Common myeloid progenitor, CD34-positive (primary cell): ENCODE measurements at regions not wholly inside any gene's neighbourhood (a gene's known extent, or its start where the extent isn't known, plus 50 kb on each side); places are given as distances from the start of the nearest gene placed in this dataset.

Experiments used
- CTCF ChIA-PET: fragments of 350-600 bp; sonication (Branson Sonifier 250); formaldehyde crosslinking; loops from one replicate; lab custom pipeline; 2021; ENCODE audit warnings: antibody characterized with exemption; lab: Charles Lee
- POLR2A ChIA-PET: fragments of 350-600 bp; sonication (Branson Sonifier 250); formaldehyde crosslinking; loops from one replicate; lab custom pipeline; 2021; ENCODE audit warnings: antibody characterized with exemption; lab: Charles Lee
- DNase-seq, 3 donors: peaks; one replicate each; pipeline versions ENCODE4 v3.0.0 to v3.0.0-alpha.2; 2013
- H3K27ac ChIP-seq, 2 experiments: 1 replicate in 1 of 2; 2 replicates in 1 of 2; pipeline ENCODE4 v1.7.0; 2013; ENCODE audit warnings: inconsistent platforms in 2 of 2, low read length in 2 of 2, mild to moderate bottlenecking in 2 of 2, low read depth in 1 of 2, moderate library complexity in 1 of 2; ENCODE audit not compliant: severe bottlenecking in 2 of 2, insufficient read depth in 1 of 2, poor library complexity in 1 of 2
- H3K27me3 ChIP-seq, 5 experiments: replicated peaks in 2 of 5; 1 replicate in 3 of 5; 2 replicates in 2 of 5; pipeline versions ENCODE4 v1.6.1 to v1.7.0; 2013; ENCODE audit warnings: low read length in 4 of 5, mild to moderate bottlenecking in 2 of 5, moderate library complexity in 2 of 5, inconsistent platforms in 1 of 5; ENCODE audit not compliant: insufficient read depth in 5 of 5, control insufficient read depth in 4 of 5
- H3K36me3 ChIP-seq, 4 experiments: 1 replicate in 2 of 4; 2 replicates in 2 of 4; pipeline versions ENCODE4 v1.6.1 to v1.7.0; 2013; ENCODE audit warnings: low read length in 3 of 4, control low read depth in 1 of 4, mild to moderate bottlenecking in 1 of 4; ENCODE audit not compliant: control insufficient read depth in 4 of 4, insufficient read depth in 4 of 4
- H3K4me1 ChIP-seq, 4 experiments: 1 replicate in 3 of 4; 2 replicates in 1 of 4; pipeline versions ENCODE4 v1.6.1 to v1.7.1; 2013; ENCODE audit warnings: low read length in 3 of 4, mild to moderate bottlenecking in 3 of 4, control low read depth in 1 of 4, inconsistent platforms in 1 of 4, moderate library complexity in 1 of 4; ENCODE audit not compliant: control insufficient read depth in 4 of 4, insufficient read depth in 4 of 4; ENCODE audit errors: control extremely low read depth in 1 of 4
- H3K4me3 ChIP-seq, 7 experiments: 1 replicate in 4 of 7; 2 replicates in 3 of 7; pipeline versions ENCODE4 v1.5.1 to v1.7.0; 2013; ENCODE audit warnings: mild to moderate bottlenecking in 7 of 7, low read length in 6 of 7, moderate library complexity in 6 of 7, inconsistent platforms in 2 of 7, low read depth in 2 of 7, control low read depth in 1 of 7; ENCODE audit not compliant: insufficient read depth in 4 of 7, control insufficient read depth in 1 of 7; ENCODE audit errors: extremely low read depth in 1 of 7
- H3K9me3 ChIP-seq, 5 experiments: 1 replicate in 4 of 5; 2 replicates in 1 of 5; pipeline versions ENCODE4 v1.6.1 to v1.7.1; 2013; ENCODE audit warnings: low read length in 4 of 5, mild to moderate bottlenecking in 2 of 5, inconsistent platforms in 1 of 5, low read depth in 1 of 5, moderate library complexity in 1 of 5; ENCODE audit not compliant: control insufficient read depth in 4 of 5, insufficient read depth in 2 of 5; ENCODE audit errors: control extremely low read depth in 1 of 5
- WGBS: methylation state at CpG from one replicate; pipeline ENCODE4 v1.1.5; 2013; ENCODE audit not compliant: insufficient coverage; 5-methylcytosine and 5-hydroxymethylcytosine counted together

DNA sequence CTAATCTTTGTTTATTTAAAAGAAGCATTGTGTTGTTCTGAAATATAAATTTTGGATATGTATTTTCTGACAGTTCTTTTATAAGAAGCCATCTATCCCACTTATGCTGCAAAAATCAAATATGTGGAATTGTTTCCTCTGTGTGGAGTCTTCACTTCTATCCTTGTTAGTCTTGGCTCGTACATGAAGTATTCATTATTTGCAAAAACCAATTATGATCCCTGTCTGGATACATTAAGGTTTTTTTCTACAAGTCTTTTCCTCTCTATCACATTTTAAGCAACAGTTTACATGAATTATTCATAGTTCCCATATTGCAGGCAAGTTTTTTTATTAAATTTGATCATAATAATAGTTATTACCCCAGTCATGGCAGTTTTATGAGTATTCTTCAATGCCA is 490.8 kb upstream of the GJE1 start:
- no peak overlapping the region for H3K27ac ChIP-seq
- no peak for DNase-seq
- ChIA-PET POLR2A (no interaction called here), CTCF (no interaction called here)
- no peak overlapping the region for H3K4me3 ChIP-seq
- H3K9me3 ChIP-seq = no peaks in the 10 kb centered on the region
- H3K4me1 ChIP-seq = no peaks in the 10 kb centered on the region
- WGBS = no CpG with 5 or more reads among the region's 1 CpG
- no peaks in the 10 kb centered on the region for H3K27me3 ChIP-seq
- H3K36me3 ChIP-seq = no peaks in the 10 kb centered on the region

DNA sequence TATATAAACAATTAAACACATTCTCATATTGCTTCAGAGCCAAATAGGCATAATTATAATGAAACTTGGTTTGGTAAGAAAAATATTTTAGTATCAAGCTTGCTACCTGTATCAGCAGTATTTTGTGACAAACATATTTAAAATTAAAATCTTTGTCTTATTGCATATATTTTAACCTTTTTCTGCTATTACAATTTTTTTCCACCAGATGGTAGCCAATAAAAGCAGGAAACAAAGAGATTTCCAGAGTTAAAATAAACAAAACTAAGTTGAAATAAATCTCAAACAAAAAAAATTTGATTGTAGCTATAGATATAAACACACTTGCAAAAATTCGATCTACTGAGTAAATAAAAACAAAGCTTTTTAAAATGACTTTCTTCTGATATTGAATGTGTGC is 491.3 kb upstream of the GJE1 start:
- WGBS = no CpG with 5 or more reads among the region's 1 CpG
- POLR2A ChIA-PET = no interaction called here
- H3K4me1 ChIP-seq = no peaks in the 10 kb centered on the region
- H3K4me3 ChIP-seq = no peak overlapping the region
- H3K27me3 ChIP-seq = no peaks in the 10 kb centered on the region
- no peaks in the 10 kb centered on the region for H3K9me3 ChIP-seq
- no peaks in the 10 kb centered on the region for H3K36me3 ChIP-seq
- no peak overlapping the region for H3K27ac ChIP-seq
- CTCF ChIA-PET = no interaction called here
- DNase-seq = no peak

DNA sequence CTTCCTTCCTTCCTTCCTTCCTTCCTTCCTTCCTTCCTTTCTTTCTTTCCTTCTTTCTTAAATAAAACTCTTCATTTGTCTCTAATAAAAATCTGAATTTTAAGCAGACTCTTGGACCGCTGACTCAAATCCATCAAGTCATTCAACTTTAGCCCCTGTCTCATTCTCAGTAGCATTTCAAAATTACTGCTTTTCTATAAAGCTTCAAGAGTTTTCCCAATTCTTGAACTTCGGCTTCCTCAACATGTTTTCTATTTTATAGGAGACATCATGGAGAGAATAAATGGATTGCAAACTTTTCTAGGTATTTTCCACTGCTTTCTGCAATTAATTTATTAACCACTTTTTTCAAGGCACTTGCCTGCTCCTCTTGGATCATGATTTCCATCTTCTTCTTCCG is 497.1 kb upstream of the GJE1 start:
- ChIA-PET CTCF (no interaction called here), POLR2A (no interaction called here)
- no peaks in the 10 kb centered on the region for H3K9me3 ChIP-seq
- H3K27ac ChIP-seq = no peak overlapping the region
- no peak for DNase-seq
- H3K4me3 ChIP-seq = no peak overlapping the region
- WGBS = 100% methylated on average over 1 of the region's 3 CpGs
- H3K4me1 ChIP-seq = no peaks in the 10 kb centered on the region
- no peaks in the 10 kb centered on the region for H3K27me3 ChIP-seq
- H3K36me3 ChIP-seq = no peaks in the 10 kb centered on the region

GRCh38 chr6:141634269-141634668 is 498.5 kb upstream of the GJE1 start:
- H3K27ac ChIP-seq = no peak overlapping the region
- POLR2A ChIA-PET = no interaction called here
- CTCF ChIA-PET = no interaction called here
- no peaks in the 10 kb centered on the region for H3K9me3 ChIP-seq
- DNase-seq = no peak
- no peak overlapping the region for H3K4me3 ChIP-seq
- WGBS = 71% methylated on average over 1 of the region's 2 CpGs
- H3K27me3 ChIP-seq = no peaks in the 10 kb centered on the region
- H3K4me1 ChIP-seq = no peaks in the 10 kb centered on the region
- no peaks in the 10 kb centered on the region for H3K36me3 ChIP-seq

DNA sequence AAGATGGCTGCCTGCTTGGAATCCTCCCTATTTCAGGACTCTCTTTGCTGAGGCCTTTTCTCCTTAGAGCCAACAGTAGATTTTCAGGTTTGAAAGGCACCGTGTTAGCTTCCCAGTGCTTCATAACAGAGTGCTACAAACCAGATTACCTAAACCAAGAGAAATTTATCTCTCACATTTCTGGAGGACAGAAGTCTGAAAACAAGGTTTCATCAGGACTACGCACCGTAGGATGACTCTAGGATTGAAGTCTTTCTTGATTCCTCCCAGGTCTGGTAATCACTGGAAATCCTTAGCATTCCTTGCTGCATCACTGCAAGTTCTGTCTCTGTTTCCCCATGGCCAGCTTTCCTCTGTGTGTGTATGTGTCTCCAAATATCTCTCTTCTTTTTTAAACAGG is 508.4 kb upstream of the GJE1 start:
- CTCF ChIA-PET = no interaction called here
- no peaks in the 10 kb centered on the region for H3K4me1 ChIP-seq
- H3K27me3 ChIP-seq = no peaks in the 10 kb centered on the region
- POLR2A ChIA-PET = no interaction called here
- no peak overlapping the region for H3K4me3 ChIP-seq
- H3K36me3 ChIP-seq = no peaks in the 10 kb centered on the region
- WGBS = 100% methylated on average over 3 of the region's 3 CpGs
- H3K27ac ChIP-seq = no peak overlapping the region
- peaks cover 0 to 1% (median 0%) of the 10 kb centered on the region in 5 experiments for H3K9me3 ChIP-seq
- DNase-seq = no peak

DNA sequence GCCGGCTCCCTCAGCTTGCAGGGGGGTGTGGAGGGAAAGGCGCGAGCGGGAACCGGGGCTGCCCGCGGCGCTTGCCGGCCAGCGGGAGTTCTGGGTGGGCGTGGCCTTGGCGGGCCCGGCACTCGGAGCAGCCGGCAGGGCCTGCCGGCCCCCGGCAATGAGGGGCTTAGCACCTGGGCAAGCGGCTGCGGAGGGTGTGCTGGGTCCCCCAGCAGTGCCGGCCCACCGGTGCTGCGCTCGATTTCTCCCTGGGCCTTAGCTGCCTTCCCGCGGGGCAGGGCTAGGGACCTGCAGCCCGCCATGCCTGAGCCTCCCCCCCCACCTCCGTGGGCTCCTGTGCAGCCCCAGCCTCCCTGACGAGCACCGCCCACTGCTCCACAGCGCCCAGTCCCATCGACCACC is 514.5 kb upstream of the GJE1 start:
- 96% methylated on average over 25 of the region's 31 CpGs for WGBS
- Histone ChIP-seq H3K36me3 (no peaks in the 10 kb centered on the region), H3K27ac (no peak overlapping the region), H3K27me3 (no peaks in the 10 kb centered on the region), H3K4me1 (no peaks in the 10 kb centered on the region), H3K4me3 (no peak overlapping the region), H3K9me3 (no peaks in the 10 kb centered on the region)
- DNase-seq = no peak
- ChIA-PET CTCF (no interaction called here), POLR2A (no interaction called here)

DNA sequence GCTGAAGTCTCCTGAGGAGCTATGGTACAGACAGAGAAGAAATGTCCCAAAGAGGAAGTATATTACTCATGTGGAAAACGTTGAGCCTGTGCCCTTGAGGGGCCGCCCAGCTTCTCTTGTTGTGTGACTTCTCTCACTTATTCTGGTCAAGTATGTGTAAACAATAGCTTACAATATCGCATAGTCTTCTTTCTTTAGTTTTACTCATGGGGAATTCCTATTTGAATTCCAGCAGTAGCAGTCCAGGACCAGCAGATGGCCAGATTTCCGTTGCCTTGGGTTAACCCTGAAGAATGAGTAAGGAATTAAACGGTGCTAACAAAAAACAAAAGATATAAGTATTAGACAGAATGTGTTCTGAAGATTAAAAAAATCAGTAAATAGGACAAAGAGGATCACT is 522.0 kb upstream of the GJE1 start:
- H3K36me3 ChIP-seq = no peaks in the 10 kb centered on the region
- DNase-seq = no peak
- H3K27me3 ChIP-seq = no peaks in the 10 kb centered on the region
- H3K4me3 ChIP-seq = no peak overlapping the region
- no peak overlapping the region for H3K27ac ChIP-seq
- POLR2A ChIA-PET = no interaction called here
- CTCF ChIA-PET = no interaction called here
- H3K9me3 ChIP-seq = peaks cover 0 to 3% (median 0%) of the 10 kb centered on the region in 5 experiments
- WGBS = 69% methylated on average over 3 of the region's 5 CpGs
- H3K4me1 ChIP-seq = no peaks in the 10 kb centered on the region
